Mucosa of descending colon (tissue), 3 donors: ENCODE measurements at regions not wholly inside any gene's neighbourhood (a gene's known extent, or its start where the extent isn't known, plus 50 kb on each side); places are given as distances from the start of the nearest gene placed in this dataset.
A peak's percentile ranks its signal among the peaks of the same experiment; 100 is the strongest.
"Not testable (repeated sequence)": the region's sequence is repeated elsewhere in the genome, so short reads cannot be mapped to it uniquely, and the experiment has no call there.

Experiments used
- ATAC-seq: fragments of 200-7000 bp; cut with Tn5 transposase; one replicate; pipeline ENCODE4 v1.9.1; 2020; ENCODE audit warnings: mild to moderate bottlenecking, moderate library complexity
- DNase-seq, 3 donors: peaks; one replicate each; pipeline ENCODE4 v3.0.0-alpha.2; 2020
- H3K36me3 ChIP-seq: fragments of 200-600 bp; one replicate; pipeline ENCODE4 v1.8.0; 2021; ENCODE audit warnings: low read depth, mild to moderate bottlenecking
- H3K4me1 ChIP-seq: fragments of 200-600 bp; one replicate; pipeline ENCODE4 v1.8.0; 2021; ENCODE audit warnings: low read depth, mild to moderate bottlenecking
- H3K4me3 ChIP-seq: fragments of 200-600 bp; one replicate; pipeline ENCODE4 v1.8.0; 2021; ENCODE audit warnings: mild to moderate bottlenecking
- H3K9me3 ChIP-seq: fragments of 200-600 bp; one replicate; pipeline ENCODE4 v1.8.0; 2021; ENCODE audit warnings: mild to moderate bottlenecking
- CTCF ChIP-seq: fragments of 200-600 bp; IDR thresholded peaks from one replicate; pipeline ENCODE4 v1.8.0; 2022; ENCODE audit warnings: antibody characterized with exemption, mild to moderate bottlenecking
- intact Hi-C, 2 donors: fragments of 100-400 bp; cut with DNase I in 1 of 2; cut with micrococcal nuclease in 1 of 2; formaldehyde crosslinking; loops; one replicate each; pipeline versions ENCODE4 v1.11.0 to v1.11.1; 2022; cut with DNase I, micrococcal nuclease
- donor health status: DM: no; HTN: no; CAD: no; lungs with moderate emphysema.
- donor health status: DM: no; HTN: no; CAD: no.
- donor health status: DM: no; HTN: yes; CAD: no.

GRCh38 chr21:31786164-31786920, 54.4 kb upstream of the SCAF4 start:
- intact Hi-C loops: loop anchor here in 1 of 2 donors (2.0 kb wide), 1 partner anchor 472 kb away; no protein-coding TSS in a partner anchor
- Histone ChIP-seq H3K9me3 (no peaks in the 10 kb centered on the region), H3K36me3 (no peaks in the 10 kb centered on the region), H3K4me1 (no peaks in the 10 kb centered on the region), H3K4me3 (no peak overlapping the region)
- DNase-seq (no peak), ATAC-seq (no peak)
- no peak for TF ChIP-seq CTCF

GRCh38 chr21:31785237-31786163, 53.6 kb upstream of the SCAF4 start:
- not testable (repeated sequence) for H3K4me1 ChIP-seq, H3K4me3 ChIP-seq, H3K36me3 ChIP-seq, H3K9me3 ChIP-seq
- peak; percentile 39 for TF ChIP-seq CTCF
- ATAC-seq (peak; percentile 72), DNase-seq (peak in 1 of 3 donors; percentile 84)
- intact Hi-C loops: loop anchor here in 1 of 2 donors (2.0 kb wide), 1 partner anchor 473 kb away; no protein-coding TSS in a partner anchor

GRCh38 chr21:31781737-31782136, 49.8 kb upstream of the SCAF4 start:
- Histone ChIP-seq H3K4me3 (no peak overlapping the region), H3K9me3 (no peaks in the 10 kb centered on the region), H3K4me1 (no peaks in the 10 kb centered on the region), H3K36me3 (no peaks in the 10 kb centered on the region)
- DNase-seq: peak in 1 of 3 donors; percentile 38
- TF ChIP-seq CTCF: no peak
- intact Hi-C loops: no loop called here
- ATAC-seq: no peak
